A549 (cell line): ENCODE measurements at regions not wholly inside any gene's neighbourhood (a gene's known extent, or its start where the extent isn't known, plus 50 kb on each side); places are given as distances from the start of the nearest gene placed in this dataset.

Source experiments
- ATOH8 ChIP-seq: fragments of 250-450 bp; sonication (Bioruptor Pico); IDR thresholded peaks from 2 replicates; pipeline ENCODE4 v1.5.0; 2020; ENCODE audit warnings: low read depth, mild to moderate bottlenecking, moderate library complexity
- BCL3 ChIP-seq: fragments of >200 bp; sonication (Bioruptor Twin); formaldehyde crosslinking; IDR thresholded peaks from 3 replicates; pipeline ENCODE4 v1.6.1; 2016
- CHD2 ChIP-seq: fragments of 150-350 bp; IDR thresholded peaks from 2 replicates; pipeline ENCODE4 v1.6.1; 2014; ENCODE audit warnings: low read length; ENCODE audit not compliant: partially characterized antibody
- EHF ChIP-seq: fragments of 250-450 bp; sonication (Bioruptor Pico); IDR thresholded peaks from 2 replicates; pipeline ENCODE4 v1.5.0; 2020; ENCODE audit warnings: mild to moderate bottlenecking
- ESRRA ChIP-seq: fragments of 150-350 bp; IDR thresholded peaks from 2 replicates; pipeline ENCODE4 v1.6.1; 2014; ENCODE audit warnings: mild to moderate bottlenecking, low read length, borderline replicate concordance
- FOSL2 ChIP-seq, 2 experiments: fragments of 450-650 bp in 1 of 2; fragments of >200 bp in 1 of 2; sonication (Bioruptor Twin) in 1 of 2; formaldehyde crosslinking; IDR thresholded peaks; 2 replicates each; pipeline versions ENCODE4 v1.5.0 to v1.6.1; 2016 to 2020; ENCODE audit warnings: mild to moderate bottlenecking in 1 of 2, moderate library complexity in 1 of 2
- HMGXB4 ChIP-seq: fragments of 250-450 bp; sonication (Bioruptor Pico); IDR thresholded peaks from 2 replicates; pipeline ENCODE4 v1.5.0; 2021; ENCODE audit warnings: mild to moderate bottlenecking, moderate library complexity, borderline replicate concordance
- JUNB ChIP-seq: fragments of >200 bp; sonication (Bioruptor Twin); formaldehyde crosslinking; IDR thresholded peaks from 2 replicates; pipeline ENCODE4 v1.6.1; 2016
- MYC ChIP-seq: IDR thresholded peaks from 2 replicates; pipeline ENCODE4 v1.6.1; 2012; ENCODE audit warnings: mild to moderate bottlenecking, inconsistent platforms, low read length, improper control_type of control experiment, borderline replicate concordance
- POLR2A ChIP-seq: IDR thresholded peaks from 2 replicates; pipeline ENCODE4 v1.6.1; 2012; ENCODE audit warnings: mild to moderate bottlenecking, low read length
- POLR2AphosphoS2 ChIP-seq: conservative IDR thresholded peaks from 2 replicates; pipeline ENCODE4 v1.6.1; 2012; ENCODE audit warnings: low read length, improper control_type of control experiment, inconsistent platforms
- SMC3 ChIP-seq: fragments of >200 bp; sonication (Bioruptor Twin); formaldehyde crosslinking; IDR thresholded peaks from 3 replicates; pipeline ENCODE4 v1.6.1; 2018; ENCODE audit warnings: inconsistent platforms
- TF ChIP-seq, protein P1 (sequence below): fragments of >200 bp; sonication (Bioruptor Twin); formaldehyde crosslinking; IDR thresholded peaks from 3 replicates; pipeline ENCODE4 v1.5.1; 2016
- TF ChIP-seq, protein P2 (sequence below): fragments of 200-600 bp; sonication (generic); IDR thresholded peaks from 2 replicates; pipeline ENCODE4 v1.6.1; 2016; ENCODE audit warnings: antibody characterized with exemption, mild to moderate bottlenecking, moderate library complexity

- TF ChIP-seq POLR2A (no peak), MYC (no peak), EHF (CRISPR knock-in tag) (no peak), BCL3 (no peak), ATOH8 (CRISPR knock-in tag) (no peak), FOSL2 (IDR thresholded peaks at IDR 0.05) (no peak), FOSL2 (CRISPR knock-in tag; IDR thresholded peaks at IDR 0.05) (no peak), SMC3 (no peak), POLR2AphosphoS2 (no peak), HMGXB4 (CRISPR knock-in tag) (no peak), CHD2 (no peak), JUNB (no peak), ESRRA (no peak)
- TF ChIP-seq, protein P1, sequence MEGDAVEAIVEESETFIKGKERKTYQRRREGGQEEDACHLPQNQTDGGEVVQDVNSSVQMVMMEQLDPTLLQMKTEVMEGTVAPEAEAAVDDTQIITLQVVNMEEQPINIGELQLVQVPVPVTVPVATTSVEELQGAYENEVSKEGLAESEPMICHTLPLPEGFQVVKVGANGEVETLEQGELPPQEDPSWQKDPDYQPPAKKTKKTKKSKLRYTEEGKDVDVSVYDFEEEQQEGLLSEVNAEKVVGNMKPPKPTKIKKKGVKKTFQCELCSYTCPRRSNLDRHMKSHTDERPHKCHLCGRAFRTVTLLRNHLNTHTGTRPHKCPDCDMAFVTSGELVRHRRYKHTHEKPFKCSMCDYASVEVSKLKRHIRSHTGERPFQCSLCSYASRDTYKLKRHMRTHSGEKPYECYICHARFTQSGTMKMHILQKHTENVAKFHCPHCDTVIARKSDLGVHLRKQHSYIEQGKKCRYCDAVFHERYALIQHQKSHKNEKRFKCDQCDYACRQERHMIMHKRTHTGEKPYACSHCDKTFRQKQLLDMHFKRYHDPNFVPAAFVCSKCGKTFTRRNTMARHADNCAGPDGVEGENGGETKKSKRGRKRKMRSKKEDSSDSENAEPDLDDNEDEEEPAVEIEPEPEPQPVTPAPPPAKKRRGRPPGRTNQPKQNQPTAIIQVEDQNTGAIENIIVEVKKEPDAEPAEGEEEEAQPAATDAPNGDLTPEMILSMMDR, result no peak
- TF ChIP-seq, protein P2, sequence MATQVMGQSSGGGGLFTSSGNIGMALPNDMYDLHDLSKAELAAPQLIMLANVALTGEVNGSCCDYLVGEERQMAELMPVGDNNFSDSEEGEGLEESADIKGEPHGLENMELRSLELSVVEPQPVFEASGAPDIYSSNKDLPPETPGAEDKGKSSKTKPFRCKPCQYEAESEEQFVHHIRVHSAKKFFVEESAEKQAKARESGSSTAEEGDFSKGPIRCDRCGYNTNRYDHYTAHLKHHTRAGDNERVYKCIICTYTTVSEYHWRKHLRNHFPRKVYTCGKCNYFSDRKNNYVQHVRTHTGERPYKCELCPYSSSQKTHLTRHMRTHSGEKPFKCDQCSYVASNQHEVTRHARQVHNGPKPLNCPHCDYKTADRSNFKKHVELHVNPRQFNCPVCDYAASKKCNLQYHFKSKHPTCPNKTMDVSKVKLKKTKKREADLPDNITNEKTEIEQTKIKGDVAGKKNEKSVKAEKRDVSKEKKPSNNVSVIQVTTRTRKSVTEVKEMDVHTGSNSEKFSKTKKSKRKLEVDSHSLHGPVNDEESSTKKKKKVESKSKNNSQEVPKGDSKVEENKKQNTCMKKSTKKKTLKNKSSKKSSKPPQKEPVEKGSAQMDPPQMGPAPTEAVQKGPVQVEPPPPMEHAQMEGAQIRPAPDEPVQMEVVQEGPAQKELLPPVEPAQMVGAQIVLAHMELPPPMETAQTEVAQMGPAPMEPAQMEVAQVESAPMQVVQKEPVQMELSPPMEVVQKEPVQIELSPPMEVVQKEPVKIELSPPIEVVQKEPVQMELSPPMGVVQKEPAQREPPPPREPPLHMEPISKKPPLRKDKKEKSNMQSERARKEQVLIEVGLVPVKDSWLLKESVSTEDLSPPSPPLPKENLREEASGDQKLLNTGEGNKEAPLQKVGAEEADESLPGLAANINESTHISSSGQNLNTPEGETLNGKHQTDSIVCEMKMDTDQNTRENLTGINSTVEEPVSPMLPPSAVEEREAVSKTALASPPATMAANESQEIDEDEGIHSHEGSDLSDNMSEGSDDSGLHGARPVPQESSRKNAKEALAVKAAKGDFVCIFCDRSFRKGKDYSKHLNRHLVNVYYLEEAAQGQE, result no peak
These were observed 241.4 kb downstream of the TTC8 start for GRCh38 chr14:89065879-89066278.
